ENCODE measurements at regions not wholly inside any gene's neighbourhood (a gene's known extent, or its start where the extent isn't known, plus 50 kb on each side); places are given as distances from the start of the nearest gene placed in this dataset.

DNA sequence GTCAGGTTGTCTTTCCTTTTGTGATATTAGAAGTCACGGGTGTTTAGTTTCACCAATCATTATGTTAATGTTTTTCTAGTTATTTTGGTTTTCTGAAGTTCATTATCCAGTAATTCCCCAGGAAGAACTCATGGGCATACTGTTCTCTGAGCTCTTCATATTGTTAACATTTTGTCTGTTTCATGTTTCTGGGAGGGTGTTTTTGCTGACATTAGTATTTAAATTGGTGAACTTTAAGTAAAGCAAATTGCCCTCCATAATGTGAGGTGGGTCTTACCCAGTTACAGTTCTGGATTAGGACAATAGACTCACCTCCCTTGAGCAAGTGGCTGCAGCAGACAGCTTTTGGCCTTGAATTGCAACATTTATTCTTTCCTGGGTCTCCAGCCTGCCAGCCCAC is 163.4 kb downstream of the GPAT3 start:
- no peak for DNase-seq (ENCODE audit: low spot score)
- Mint-ChIP-seq H3K36me3 (ENCODE audit: low read depth) (no peaks in the 10 kb centered on the region), H3K27ac (ENCODE audit: unreplicated experiment) (no peak overlapping the region), H3K27me3 (ENCODE audit: low read depth) (peaks cover 4% of the 10 kb centered on the region), H3K4me3 (ENCODE audit: unreplicated experiment) (no peak overlapping the region), H3K9me3 (ENCODE audit: low read depth) (peaks cover 8% of the 10 kb centered on the region), H3K4me1 (ENCODE audit: low read depth) (no peaks in the 10 kb centered on the region)
- TF ChIP-seq, protein P1, sequence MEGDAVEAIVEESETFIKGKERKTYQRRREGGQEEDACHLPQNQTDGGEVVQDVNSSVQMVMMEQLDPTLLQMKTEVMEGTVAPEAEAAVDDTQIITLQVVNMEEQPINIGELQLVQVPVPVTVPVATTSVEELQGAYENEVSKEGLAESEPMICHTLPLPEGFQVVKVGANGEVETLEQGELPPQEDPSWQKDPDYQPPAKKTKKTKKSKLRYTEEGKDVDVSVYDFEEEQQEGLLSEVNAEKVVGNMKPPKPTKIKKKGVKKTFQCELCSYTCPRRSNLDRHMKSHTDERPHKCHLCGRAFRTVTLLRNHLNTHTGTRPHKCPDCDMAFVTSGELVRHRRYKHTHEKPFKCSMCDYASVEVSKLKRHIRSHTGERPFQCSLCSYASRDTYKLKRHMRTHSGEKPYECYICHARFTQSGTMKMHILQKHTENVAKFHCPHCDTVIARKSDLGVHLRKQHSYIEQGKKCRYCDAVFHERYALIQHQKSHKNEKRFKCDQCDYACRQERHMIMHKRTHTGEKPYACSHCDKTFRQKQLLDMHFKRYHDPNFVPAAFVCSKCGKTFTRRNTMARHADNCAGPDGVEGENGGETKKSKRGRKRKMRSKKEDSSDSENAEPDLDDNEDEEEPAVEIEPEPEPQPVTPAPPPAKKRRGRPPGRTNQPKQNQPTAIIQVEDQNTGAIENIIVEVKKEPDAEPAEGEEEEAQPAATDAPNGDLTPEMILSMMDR (IDR thresholded peaks at IDR 0.05): no peak

GRCh38 chr4:83692028-83692427 is 156.1 kb downstream of the GPAT3 start:
- no peak overlapping the region for H3K4me3 Mint-ChIP-seq (ENCODE audit: unreplicated experiment)

DNA sequence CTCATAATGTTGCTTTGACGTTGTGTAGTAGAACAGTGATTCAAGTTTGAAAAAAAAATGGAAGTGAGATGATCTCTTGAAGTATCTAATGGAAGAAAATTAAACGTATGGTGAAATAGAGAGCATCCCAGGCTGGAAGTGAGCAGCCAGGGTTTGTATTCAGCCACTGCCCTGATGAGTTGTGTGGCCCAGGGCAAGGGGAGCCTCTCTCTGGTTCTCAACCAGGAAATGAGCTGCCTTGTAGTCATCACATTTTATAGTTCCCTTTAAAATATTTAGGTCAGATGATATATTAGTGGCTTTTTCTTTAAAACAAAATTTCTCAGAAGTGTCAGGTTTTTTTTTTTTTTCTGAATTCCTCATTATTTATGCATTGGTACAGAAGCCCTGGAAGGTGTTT is 150.3 kb downstream of the GPAT3 start:
- DNase-seq (ENCODE audit: low spot score): no peak
- Mint-ChIP-seq H3K9me3 (ENCODE audit: low read depth) (no peaks in the 10 kb centered on the region), H3K4me3 (ENCODE audit: unreplicated experiment) (no peak overlapping the region), H3K27ac (ENCODE audit: unreplicated experiment) (no peak overlapping the region), H3K27me3 (ENCODE audit: low read depth) (peaks cover 6% of the 10 kb centered on the region), H3K36me3 (ENCODE audit: low read depth) (no peaks in the 10 kb centered on the region), H3K4me1 (ENCODE audit: low read depth) (no peaks in the 10 kb centered on the region)
- TF ChIP-seq, protein P1 (IDR thresholded peaks at IDR 0.05): no peak

More at GRCh38 chr4:83692028-83692427, 156.1 kb downstream of the GPAT3 start:
- Mint-ChIP-seq H3K9me3 (ENCODE audit: low read depth) (no peaks in the 10 kb centered on the region), H3K36me3 (ENCODE audit: low read depth) (no peaks in the 10 kb centered on the region), H3K4me1 (ENCODE audit: low read depth) (no peaks in the 10 kb centered on the region), H3K27ac (ENCODE audit: unreplicated experiment) (no peak overlapping the region), H3K27me3 (ENCODE audit: low read depth) (peaks cover 6% of the 10 kb centered on the region)
- TF ChIP-seq, protein P1 (IDR thresholded peaks at IDR 0.05): no peak
- no peak for DNase-seq (ENCODE audit: low spot score)

GRCh38 chr4:83679692-83680091 is 143.8 kb downstream of the GPAT3 start:
- Mint-ChIP-seq H3K36me3 (ENCODE audit: low read depth) (no peaks in the 10 kb centered on the region), H3K4me3 (ENCODE audit: unreplicated experiment) (no peak overlapping the region), H3K4me1 (ENCODE audit: low read depth) (no peaks in the 10 kb centered on the region), H3K27me3 (ENCODE audit: low read depth) (peaks cover 23% of the 10 kb centered on the region), H3K9me3 (ENCODE audit: low read depth) (no peaks in the 10 kb centered on the region), H3K27ac (ENCODE audit: unreplicated experiment) (no peak overlapping the region)
- TF ChIP-seq, protein P1 (IDR thresholded peaks at IDR 0.05): no peak
- no peak for DNase-seq (ENCODE audit: low spot score)

- Mint-ChIP-seq H3K27me3 (ENCODE audit: low read depth) (peaks cover 23% of the 10 kb centered on the region), H3K4me1 (ENCODE audit: low read depth) (no peaks in the 10 kb centered on the region), H3K27ac (ENCODE audit: unreplicated experiment) (no peak overlapping the region), H3K4me3 (ENCODE audit: unreplicated experiment) (no peak overlapping the region), H3K36me3 (ENCODE audit: low read depth) (no peaks in the 10 kb centered on the region), H3K9me3 (ENCODE audit: low read depth) (no peaks in the 10 kb centered on the region)
- TF ChIP-seq, protein P1 (IDR thresholded peaks at IDR 0.05): no peak
- DNase-seq (ENCODE audit: low spot score): no peak
These were observed 143.3 kb downstream of the GPAT3 start for GRCh38 chr4:83679254-83679653.

Data from chondrocyte (in vitro differentiated cells).